ENCODE measurements at regions not wholly inside any gene's neighbourhood (a gene's known extent, or its start where the extent isn't known, plus 50 kb on each side); places are given as distances from the start of the nearest gene placed in this dataset.

DNA sequence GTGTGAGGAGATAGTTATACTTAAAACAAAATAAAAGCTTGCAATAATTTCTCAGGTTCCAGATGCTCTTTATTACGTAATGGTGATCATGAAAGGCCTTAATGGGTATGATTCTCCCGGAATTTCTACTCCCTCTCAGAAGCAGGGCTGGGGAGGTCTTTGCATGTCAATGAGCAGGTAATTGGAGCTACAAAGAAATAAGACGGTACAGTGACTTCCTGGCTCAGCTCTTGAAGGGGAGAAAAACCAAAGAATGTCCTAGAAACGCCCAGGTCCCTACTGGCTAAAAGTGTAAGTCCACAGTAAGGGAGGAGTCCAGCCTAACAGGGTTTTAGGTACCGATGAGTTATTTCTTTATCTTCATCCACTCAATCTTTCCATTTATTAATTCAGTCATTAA lies 390.9 kb downstream of the TMEM114 start:
- Histone ChIP-seq H3K27ac (ENCODE audit: poor library complexity, severe bottlenecking) (no peak overlapping the region), H3K4me1 (ENCODE audit: insufficient read depth, poor library complexity, severe bottlenecking) (no peaks in the 10 kb centered on the region), H3K9me3 (ENCODE audit: severe bottlenecking) (no peaks in the 10 kb centered on the region), H3K36me3 (ENCODE audit: low read depth) (no peaks in the 10 kb centered on the region), H3K27me3 (ENCODE audit: insufficient read depth, poor library complexity, severe bottlenecking) (no peaks in the 10 kb centered on the region), H3K4me3 (ENCODE audit: severe bottlenecking) (no peak overlapping the region)
- no peak for ATAC-seq (ENCODE audit: low read depth)
- TF ChIP-seq, protein P1, sequence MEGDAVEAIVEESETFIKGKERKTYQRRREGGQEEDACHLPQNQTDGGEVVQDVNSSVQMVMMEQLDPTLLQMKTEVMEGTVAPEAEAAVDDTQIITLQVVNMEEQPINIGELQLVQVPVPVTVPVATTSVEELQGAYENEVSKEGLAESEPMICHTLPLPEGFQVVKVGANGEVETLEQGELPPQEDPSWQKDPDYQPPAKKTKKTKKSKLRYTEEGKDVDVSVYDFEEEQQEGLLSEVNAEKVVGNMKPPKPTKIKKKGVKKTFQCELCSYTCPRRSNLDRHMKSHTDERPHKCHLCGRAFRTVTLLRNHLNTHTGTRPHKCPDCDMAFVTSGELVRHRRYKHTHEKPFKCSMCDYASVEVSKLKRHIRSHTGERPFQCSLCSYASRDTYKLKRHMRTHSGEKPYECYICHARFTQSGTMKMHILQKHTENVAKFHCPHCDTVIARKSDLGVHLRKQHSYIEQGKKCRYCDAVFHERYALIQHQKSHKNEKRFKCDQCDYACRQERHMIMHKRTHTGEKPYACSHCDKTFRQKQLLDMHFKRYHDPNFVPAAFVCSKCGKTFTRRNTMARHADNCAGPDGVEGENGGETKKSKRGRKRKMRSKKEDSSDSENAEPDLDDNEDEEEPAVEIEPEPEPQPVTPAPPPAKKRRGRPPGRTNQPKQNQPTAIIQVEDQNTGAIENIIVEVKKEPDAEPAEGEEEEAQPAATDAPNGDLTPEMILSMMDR (IDR thresholded peaks at IDR 0.05; ENCODE audit: poor library complexity, severe bottlenecking) = no peak
- no peak for DNase-seq (ENCODE audit: low spot score)

- no peaks in the 10 kb centered on the region for H3K27me3 ChIP-seq (ENCODE audit: insufficient read depth, poor library complexity, severe bottlenecking)
- DNase-seq (ENCODE audit: low spot score) = no peak
- no peak overlapping the region for H3K4me3 ChIP-seq (ENCODE audit: severe bottlenecking)
- no peak for ATAC-seq (ENCODE audit: low read depth)
- H3K4me1 ChIP-seq (ENCODE audit: insufficient read depth, poor library complexity, severe bottlenecking) = no peaks in the 10 kb centered on the region
- H3K36me3 ChIP-seq (ENCODE audit: low read depth) = no peaks in the 10 kb centered on the region
- no peak overlapping the region for H3K27ac ChIP-seq (ENCODE audit: poor library complexity, severe bottlenecking)
- no peaks in the 10 kb centered on the region for H3K9me3 ChIP-seq (ENCODE audit: severe bottlenecking)
- TF ChIP-seq, protein P1 (IDR thresholded peaks at IDR 0.05; ENCODE audit: poor library complexity, severe bottlenecking) = no peak
Observed at GRCh38 chr16:8194794-8195193, 395.5 kb downstream of the TMEM114 start.

DNA sequence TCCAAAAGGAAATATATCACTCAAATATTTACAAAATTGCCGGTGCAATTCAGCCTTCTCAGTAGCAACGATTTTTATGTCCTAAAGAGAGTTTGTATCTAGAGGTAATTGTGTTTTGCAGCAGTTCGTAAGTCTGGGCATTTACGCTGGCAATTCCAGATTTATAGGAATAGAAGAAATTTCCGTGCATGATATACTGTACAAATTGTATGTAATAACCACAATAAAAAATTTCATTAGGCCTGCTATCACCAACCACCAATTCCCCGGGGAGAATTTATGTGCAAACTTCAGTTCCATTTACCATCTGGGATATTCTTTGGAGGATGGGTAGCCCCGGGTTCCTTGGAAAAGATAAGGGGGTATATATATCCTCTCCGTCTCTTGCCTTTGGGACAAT lies 401.5 kb downstream of the TMEM114 start:
- H3K9me3 ChIP-seq (ENCODE audit: severe bottlenecking) = no peaks in the 10 kb centered on the region

GRCh38 chr16:8187782-8188372 lies 402.4 kb downstream of the TMEM114 start:
- Histone ChIP-seq H3K4me1 (ENCODE audit: insufficient read depth, poor library complexity, severe bottlenecking) (no peaks in the 10 kb centered on the region), H3K27ac (ENCODE audit: poor library complexity, severe bottlenecking) (no peak overlapping the region), H3K36me3 (ENCODE audit: low read depth) (no peaks in the 10 kb centered on the region), H3K4me3 (ENCODE audit: severe bottlenecking) (no peak overlapping the region), H3K9me3 (ENCODE audit: severe bottlenecking) (no peaks in the 10 kb centered on the region), H3K27me3 (ENCODE audit: insufficient read depth, poor library complexity, severe bottlenecking) (no peaks in the 10 kb centered on the region)
- ATAC-seq (ENCODE audit: low read depth) = no peak
- no peak for DNase-seq (ENCODE audit: low spot score)
- TF ChIP-seq, protein P1 (IDR thresholded peaks at IDR 0.05; ENCODE audit: poor library complexity, severe bottlenecking) = no peak

More for the DNA sequence above, 401.5 kb downstream of the TMEM114 start:
- Histone ChIP-seq H3K27me3 (ENCODE audit: insufficient read depth, poor library complexity, severe bottlenecking) (no peaks in the 10 kb centered on the region), H3K4me1 (ENCODE audit: insufficient read depth, poor library complexity, severe bottlenecking) (no peaks in the 10 kb centered on the region), H3K36me3 (ENCODE audit: low read depth) (no peaks in the 10 kb centered on the region), H3K4me3 (ENCODE audit: severe bottlenecking) (no peak overlapping the region), H3K27ac (ENCODE audit: poor library complexity, severe bottlenecking) (no peak overlapping the region)
- no peak for ATAC-seq (ENCODE audit: low read depth)
- no peak for DNase-seq (ENCODE audit: low spot score)
- TF ChIP-seq, protein P1 (IDR thresholded peaks at IDR 0.05; ENCODE audit: poor library complexity, severe bottlenecking) = no peak

GRCh38 chr16:8184854-8185253 lies 405.5 kb downstream of the TMEM114 start:
- H3K9me3 ChIP-seq (ENCODE audit: severe bottlenecking) = no peaks in the 10 kb centered on the region
- H3K4me1 ChIP-seq (ENCODE audit: insufficient read depth, poor library complexity, severe bottlenecking) = no peaks in the 10 kb centered on the region

More at GRCh38 chr16:8184854-8185253, 405.5 kb downstream of the TMEM114 start:
- no peak for ATAC-seq (ENCODE audit: low read depth)
- Histone ChIP-seq H3K27me3 (ENCODE audit: insufficient read depth, poor library complexity, severe bottlenecking) (no peaks in the 10 kb centered on the region), H3K27ac (ENCODE audit: poor library complexity, severe bottlenecking) (no peak overlapping the region), H3K36me3 (ENCODE audit: low read depth) (no peaks in the 10 kb centered on the region), H3K4me3 (ENCODE audit: severe bottlenecking) (no peak overlapping the region)
- no peak for DNase-seq (ENCODE audit: low spot score)
- TF ChIP-seq, protein P1 (IDR thresholded peaks at IDR 0.05; ENCODE audit: poor library complexity, severe bottlenecking) = no peak

All from RWPE2 (cell line).